ENCODE measurements at regions not wholly inside any gene's neighbourhood (a gene's known extent, or its start where the extent isn't known, plus 50 kb on each side); places are given as distances from the start of the nearest gene placed in this dataset.
A peak's percentile ranks its signal among the peaks of the same experiment; 100 is the strongest.

DNA sequence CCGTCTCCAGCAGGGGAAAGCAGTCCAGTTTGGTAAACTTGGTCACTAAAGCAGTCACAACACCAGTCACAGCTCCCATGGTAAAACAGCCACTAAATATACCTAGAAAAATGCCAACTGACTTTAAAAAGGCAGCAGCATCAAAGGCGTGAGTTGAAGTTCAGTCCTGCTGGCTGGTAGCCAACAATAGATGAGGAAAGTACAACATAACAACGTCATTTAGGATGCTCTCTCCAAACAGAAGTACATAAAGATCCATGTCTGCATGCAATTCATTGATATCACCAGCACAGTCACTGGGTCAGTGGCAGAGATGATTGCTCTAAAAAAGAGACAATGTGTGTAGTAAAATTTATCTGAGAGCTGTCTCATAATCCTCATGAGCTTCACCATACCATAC is 59.3 kb upstream of the TMPO start:
- TF ChIP-seq KDM5B (IDR thresholded peaks at IDR 0.05; ENCODE audit: insufficient replicate concordance, low read depth, low read length) (no peak), KLF1 (tag; IDR thresholded peaks at IDR 0.05) (no peak), NFIC (IDR thresholded peaks at IDR 0.05) (peak; percentile 86), ZNF354B (CRISPR knock-in tag; IDR thresholded peaks at IDR 0.05) (no peak)
- H3K9me3 ChIP-seq (replicated peaks; ENCODE audit: control insufficient read depth, insufficient read depth, low read depth, low read length) = no peaks in the 10 kb centered on the region
- intact Hi-C loops (cut with micrococcal nuclease) = no loop called here
- DNase-seq (ENCODE audit: extremely low read depth in 1 of 4, low spot score in 3 of 4) (no peak), FAIRE-seq (no peak), ATAC-seq (no peak)
- 0 out of 2 replicates have a peak, but pooled peaks cover 5% of the 10 kb centered on the region for H4K20me1 ChIP-seq (replicated peaks; ENCODE audit: control insufficient read depth, insufficient read depth, low read length)
- CTCF ChIA-PET (ENCODE audit: low intra/inter-chr PET ratio) = no interaction called here
- H3K27ac ChIP-seq (ENCODE audit: extremely low read depth, low read depth, low read length) = no peak overlapping the region
- WGBS (ENCODE audit: insufficient coverage, low coverage, missing lambda C conversion rate) = 14% methylated on average over 3 of the region's 3 CpGs
- BruUV-seq (replicated peaks) = no TSS peak
- peaks cover 4% of the 10 kb centered on the region for H3K9me1 ChIP-seq (ENCODE audit: control insufficient read depth, insufficient read depth, low read length)
- H3K4me2 ChIP-seq (ENCODE audit: insufficient read depth, low read length) = no peak overlapping the region
- POLR2A ChIA-PET = interaction anchor here (1.1 kb wide), 1 partner anchor 16 kb away, joined by 3 read pairs; no protein-coding TSS in a partner anchor
- in situ Hi-C loops (cut with MboI) = no loop called here
- H3K9ac ChIP-seq (ENCODE audit: insufficient read depth in 1 of 2, low read depth in 2 of 2, low read length in 2 of 2) = no peak overlapping the region
- H3K4me3 ChIP-seq = no peak overlapping the region
- peaks cover 38 to 44% of the 10 kb centered on the region in 2 experiments for H3K27me3 ChIP-seq (ENCODE audit: control insufficient read depth in 2 of 2, insufficient read depth in 2 of 2, low read length in 2 of 2)
- H3K79me2 ChIP-seq (ENCODE audit: control insufficient read depth, insufficient read depth, low read length) = no peaks in the 10 kb centered on the region
- peaks cover 0 to 7% of the 10 kb centered on the region in 2 experiments; a peak in 2 of 5 replicates for H3K4me1 ChIP-seq (replicated peaks in 1 of 2; ENCODE audit: control insufficient read depth in 2 of 2, insufficient read depth in 2 of 2, low read length in 2 of 2)
- H2AFZ ChIP-seq (ENCODE audit: low read depth, low read length) = no peak overlapping the region
- H3K36me3 ChIP-seq (ENCODE audit: control insufficient read depth, insufficient read depth, low read length) = no peaks in the 10 kb centered on the region

Measured in K562 (cell line).